MG63 (cell line): ENCODE measurements at regions not wholly inside any gene's neighbourhood (a gene's known extent, or its start where the extent isn't known, plus 50 kb on each side); places are given as distances from the start of the nearest gene placed in this dataset.

ENCODE experiments used
- DNase-seq: peaks from one replicate; pipeline ENCODE4 v3.0.0-alpha.2; 2020
- H3K27me3 ChIP-seq: fragments of 250-450 bp; sonication (Bioruptor Pico); 2 replicates; pipeline ENCODE4 v1.5.1; 2020; ENCODE audit warnings: mild to moderate bottlenecking, moderate library complexity
- H3K36me3 ChIP-seq: fragments of 250-450 bp; sonication (Bioruptor Pico); 2 replicates; pipeline ENCODE4 v1.5.1; 2020; ENCODE audit warnings: mild to moderate bottlenecking, moderate library complexity
- H3K4me3 ChIP-seq: fragments of 250-450 bp; sonication (Bioruptor Pico); 2 replicates; pipeline ENCODE4 v1.5.1; 2020; ENCODE audit warnings: mild to moderate bottlenecking, moderate library complexity
- H3K9me3 ChIP-seq: fragments of 250-450 bp; sonication (Bioruptor Pico); 2 replicates; pipeline ENCODE4 v1.5.1; 2020; ENCODE audit warnings: mild to moderate bottlenecking, moderate library complexity

GRCh38 chr11:70509476-70509875 is 111.1 kb downstream of the CTTN start:
- Histone ChIP-seq H3K36me3 (no peaks in the 10 kb centered on the region), H3K9me3 (peaks cover 11% of the 10 kb centered on the region; the same call in 1 of the 2 replicates), H3K4me3 (no peak overlapping the region), H3K27me3 (no peaks in the 10 kb centered on the region)
- DNase-seq = no peak

GRCh38 chr11:70510106-70510505 is 111.8 kb downstream of the CTTN start:
- H3K9me3 ChIP-seq = peaks cover 11% of the 10 kb centered on the region; the same call in 1 of the 2 replicates
- H3K27me3 ChIP-seq = no peaks in the 10 kb centered on the region
- no peak overlapping the region for H3K4me3 ChIP-seq
- H3K36me3 ChIP-seq = no peaks in the 10 kb centered on the region
- DNase-seq = no peak

- Histone ChIP-seq H3K4me3 (no peak overlapping the region), H3K27me3 (no peaks in the 10 kb centered on the region), H3K9me3 (peaks cover 11% of the 10 kb centered on the region; the same call in 1 of the 2 replicates), H3K36me3 (no peaks in the 10 kb centered on the region)
- no peak for DNase-seq
Measured at GRCh38 chr11:70510571-70510970, 112.2 kb downstream of the CTTN start.

GRCh38 chr11:70511345-70511744 is 113.0 kb downstream of the CTTN start:
- DNase-seq = no peak
- Histone ChIP-seq H3K27me3 (no peaks in the 10 kb centered on the region), H3K4me3 (no peak overlapping the region), H3K36me3 (no peaks in the 10 kb centered on the region), H3K9me3 (peaks cover 11% of the 10 kb centered on the region; the same call in 1 of the 2 replicates)

DNA sequence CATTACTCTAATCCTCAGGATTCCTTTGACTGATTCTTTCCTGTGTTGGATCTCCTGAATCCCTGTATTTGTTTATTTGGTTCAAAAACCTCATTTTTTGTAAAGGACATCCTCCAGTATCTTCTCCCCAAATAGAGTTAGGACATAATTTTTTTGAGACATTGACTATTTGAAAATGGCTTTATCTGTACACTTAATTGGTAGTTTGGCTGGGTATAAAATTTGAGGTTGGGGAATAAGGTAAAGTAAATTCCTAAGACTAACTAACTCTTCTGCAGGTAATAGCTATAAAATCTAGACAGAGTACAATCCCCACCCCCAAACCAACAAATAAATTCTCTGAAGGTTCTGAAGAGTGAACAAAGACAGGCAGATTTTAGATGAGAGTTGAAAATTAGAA is 114.4 kb downstream of the CTTN start:
- peaks cover 11% of the 10 kb centered on the region; the same call in 1 of the 2 replicates for H3K9me3 ChIP-seq
- DNase-seq = no peak
- no peaks in the 10 kb centered on the region for H3K27me3 ChIP-seq
- H3K36me3 ChIP-seq = no peaks in the 10 kb centered on the region
- no peak overlapping the region for H3K4me3 ChIP-seq

- H3K4me3 ChIP-seq = no peak overlapping the region
- peaks cover 9% of the 10 kb centered on the region; the same call in 1 of the 2 replicates for H3K9me3 ChIP-seq
- no peak for DNase-seq
- no peaks in the 10 kb centered on the region for H3K27me3 ChIP-seq
- H3K36me3 ChIP-seq = no peaks in the 10 kb centered on the region
Measured at GRCh38 chr11:70517203-70517602, 118.9 kb downstream of the CTTN start.

GRCh38 chr11:70517988-70518907 is 119.9 kb downstream of the CTTN start:
- peaks cover 3% of the 10 kb centered on the region; the same call in 1 of the 2 replicates for H3K9me3 ChIP-seq
- H3K36me3 ChIP-seq = no peaks in the 10 kb centered on the region
- peak overlapping the region; percentile 5; the same call in 1 of the 2 replicates for H3K4me3 ChIP-seq
- H3K27me3 ChIP-seq = no peaks in the 10 kb centered on the region
- DNase-seq = peak; percentile 89

- no peak for DNase-seq
- no peaks in the 10 kb centered on the region for H3K9me3 ChIP-seq
- H3K4me3 ChIP-seq = no peak overlapping the region
- H3K27me3 ChIP-seq = no peaks in the 10 kb centered on the region
- H3K36me3 ChIP-seq = no peaks in the 10 kb centered on the region
Measured at GRCh38 chr11:70519117-70519516, 120.8 kb downstream of the CTTN start.

DNA sequence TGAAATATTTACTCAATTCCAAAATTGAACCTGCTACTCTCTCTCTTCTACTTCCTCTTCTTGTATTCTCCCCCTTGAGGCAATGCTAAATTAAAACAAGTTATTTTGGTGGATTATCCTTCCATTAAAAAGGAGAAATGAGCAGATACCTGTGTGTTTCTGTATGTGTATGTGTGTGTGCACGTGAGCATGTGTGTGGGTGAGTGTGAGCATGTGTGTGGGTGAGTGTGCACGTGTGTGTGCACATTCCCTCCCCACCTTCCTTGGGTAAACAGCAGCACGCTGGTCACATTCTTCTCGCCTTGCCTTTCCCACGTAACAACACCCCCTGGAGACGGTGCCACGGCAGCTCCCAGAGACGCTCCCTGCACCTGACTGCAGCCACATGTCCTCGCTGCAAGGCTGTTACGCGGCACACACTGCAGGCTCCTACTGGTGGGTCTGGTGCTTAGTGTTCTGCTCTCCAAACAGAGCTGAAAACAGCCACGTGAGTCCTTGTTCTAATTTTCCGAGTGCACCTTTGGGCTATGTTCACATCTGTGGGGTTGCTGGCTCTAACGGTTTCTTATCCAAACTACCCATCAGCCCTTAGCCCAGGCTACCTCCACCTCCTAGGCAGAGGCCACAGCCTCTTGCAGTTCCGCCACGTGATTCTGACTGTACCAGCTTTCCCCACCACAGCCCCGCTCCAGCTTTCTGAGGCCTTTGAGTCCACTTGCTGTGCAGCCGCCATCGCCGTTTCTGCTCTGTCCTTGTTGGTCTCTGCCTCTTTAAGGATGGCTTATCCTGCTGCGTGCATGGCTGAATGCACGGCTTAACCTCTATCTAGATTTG is 123.4 kb downstream of the CTTN start:
- no peak for DNase-seq
- H3K36me3 ChIP-seq = no peaks in the 10 kb centered on the region
- H3K9me3 ChIP-seq = no peaks in the 10 kb centered on the region
- no peak overlapping the region for H3K4me3 ChIP-seq
- H3K27me3 ChIP-seq = no peaks in the 10 kb centered on the region

- no peak for DNase-seq
- Histone ChIP-seq H3K4me3 (no peak overlapping the region), H3K9me3 (no peaks in the 10 kb centered on the region), H3K27me3 (no peaks in the 10 kb centered on the region), H3K36me3 (no peaks in the 10 kb centered on the region)
Measured at GRCh38 chr11:70522309-70522592, 123.9 kb downstream of the CTTN start.

- Histone ChIP-seq H3K9me3 (no peaks in the 10 kb centered on the region), H3K36me3 (no peaks in the 10 kb centered on the region), H3K27me3 (no peaks in the 10 kb centered on the region), H3K4me3 (no peak overlapping the region)
- DNase-seq = no peak
Measured at GRCh38 chr11:70522593-70523311, 124.4 kb downstream of the CTTN start.

DNA sequence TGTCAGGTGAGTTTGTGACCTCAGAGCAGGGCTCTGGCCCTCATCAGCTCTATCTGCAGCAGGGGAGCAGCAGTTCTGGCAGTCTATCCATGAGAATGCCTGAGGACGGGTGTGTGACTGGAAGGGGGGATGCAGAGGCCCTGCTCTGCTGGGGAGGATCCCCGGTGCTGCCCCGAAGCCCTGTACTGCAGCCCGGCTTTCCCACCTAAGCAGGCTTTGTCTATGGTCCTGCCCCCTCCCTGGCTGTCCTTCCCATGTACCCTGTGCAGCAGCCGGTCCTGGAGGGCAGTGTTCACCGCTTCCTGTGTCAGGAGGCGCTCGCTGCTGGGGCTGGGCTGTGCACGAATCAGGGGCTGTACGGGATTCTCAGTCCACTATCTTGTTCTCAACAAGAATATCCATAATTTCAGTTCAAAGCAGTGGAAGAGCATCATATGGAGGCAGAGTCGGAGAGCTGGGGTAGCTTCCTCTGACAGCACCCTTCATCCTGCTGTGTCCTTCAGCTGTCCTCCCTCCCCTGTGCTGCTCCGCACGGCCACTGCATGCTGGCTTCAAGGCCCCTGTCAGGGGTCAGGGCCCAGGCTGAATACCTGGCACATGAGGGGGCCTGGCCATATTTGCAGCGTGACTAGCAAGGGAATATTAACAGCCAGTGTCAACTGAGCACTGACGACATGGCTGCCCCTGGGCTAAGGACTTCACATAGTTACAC is 125.2 kb downstream of the CTTN start:
- Histone ChIP-seq H3K27me3 (no peaks in the 10 kb centered on the region), H3K4me3 (no peak overlapping the region), H3K36me3 (no peaks in the 10 kb centered on the region), H3K9me3 (no peaks in the 10 kb centered on the region)
- DNase-seq = no peak

GRCh38 chr11:70524096-70524922 is 126.0 kb downstream of the CTTN start:
- Histone ChIP-seq H3K4me3 (no peak overlapping the region), H3K36me3 (no peaks in the 10 kb centered on the region), H3K9me3 (no peaks in the 10 kb centered on the region), H3K27me3 (no peaks in the 10 kb centered on the region)
- DNase-seq = no peak

GRCh38 chr11:70525006-70525405 is 126.7 kb downstream of the CTTN start:
- DNase-seq = no peak

DNA sequence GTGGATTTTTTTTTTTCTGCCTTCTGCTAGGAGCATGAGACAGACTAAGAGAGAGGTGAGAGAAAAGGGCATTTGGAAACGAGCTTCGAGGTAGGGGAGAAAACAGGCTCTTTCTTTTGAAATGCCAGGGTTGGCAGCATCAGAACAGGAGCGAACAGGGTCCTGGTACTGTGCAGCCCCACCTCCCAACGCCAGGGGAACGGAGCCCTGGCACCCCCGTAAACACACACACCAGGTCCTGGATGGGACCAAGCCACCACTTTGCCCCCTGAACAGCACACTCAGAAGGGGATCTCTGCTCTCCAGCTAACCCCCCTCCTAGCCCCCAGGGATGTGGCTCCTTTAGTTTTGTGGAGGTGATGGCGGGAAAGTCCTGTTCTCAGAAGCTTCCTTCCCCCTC is 127.1 kb downstream of the CTTN start:
- no peak overlapping the region for H3K4me3 ChIP-seq
- DNase-seq = no peak

More at GRCh38 chr11:70525006-70525405, 126.7 kb downstream of the CTTN start:
- no peaks in the 10 kb centered on the region for H3K36me3 ChIP-seq
- H3K27me3 ChIP-seq = no peaks in the 10 kb centered on the region
- no peak overlapping the region for H3K4me3 ChIP-seq
- H3K9me3 ChIP-seq = no peaks in the 10 kb centered on the region

More for the DNA sequence above, 127.1 kb downstream of the CTTN start:
- Histone ChIP-seq H3K27me3 (no peaks in the 10 kb centered on the region), H3K9me3 (no peaks in the 10 kb centered on the region), H3K36me3 (no peaks in the 10 kb centered on the region)
